HL-60/S4 treated with phorbol 12-myristate 13-acetate at 8.2 ng/mL for 4 days and 3 days (cell line): ENCODE measurements at regions not wholly inside any gene's neighbourhood (a gene's known extent, or its start where the extent isn't known, plus 50 kb on each side); places are given as distances from the start of the nearest gene placed in this dataset.
"Not testable (repeated sequence)": the region's sequence is repeated elsewhere in the genome, so short reads cannot be mapped to it uniquely, and the experiment has no call there.

Experiments
- in situ Hi-C: fragments of 300-500 bp; cut with MboI; formaldehyde crosslinking; loops from 2 replicates; pipeline ENCODE4 v1.15.0; 2022; ENCODE audit warnings: low sequenced_read_pairs

DNA sequence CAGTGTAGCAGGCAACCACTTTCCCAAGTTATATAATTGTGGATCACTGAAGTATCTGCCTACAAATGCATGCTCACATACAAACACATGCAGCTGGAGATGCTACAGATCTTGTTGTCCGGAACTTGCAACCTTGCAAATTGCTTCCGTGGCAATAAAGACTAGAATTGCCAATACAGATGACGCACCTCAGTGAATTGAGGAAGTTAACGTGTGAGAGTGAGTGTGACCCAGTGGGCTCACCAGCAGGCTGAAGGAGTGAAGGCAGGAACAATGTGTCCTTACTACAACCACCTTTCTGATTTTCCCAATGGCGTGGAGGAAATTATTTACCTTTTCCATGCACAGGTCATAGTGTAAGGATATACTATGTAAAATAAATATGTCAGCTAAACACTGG, 89.4 kb upstream of the GRIP1 start:
- in situ Hi-C loops, result no loop called here

GRCh38 chr12:66774929-66775328, 96.1 kb upstream of the GRIP1 start:
- in situ Hi-C loops, result no loop called here

GRCh38 chr12:66775871-66776270, 97.0 kb upstream of the GRIP1 start:
- in situ Hi-C loops, result no loop called here

- in situ Hi-C loops, result no loop called here
These were observed 98.1 kb upstream of the GRIP1 start for GRCh38 chr12:66776974-66777373.

GRCh38 chr12:66779466-66779865, 100.6 kb upstream of the GRIP1 start:
- in situ Hi-C loops, result no loop called here

GRCh38 chr12:66786531-66787308, 107.8 kb upstream of the GRIP1 start:
- in situ Hi-C loops, result no loop called here

- in situ Hi-C loops, result no loop called here
These were observed 120.7 kb upstream of the GRIP1 start for GRCh38 chr12:66799551-66799950.

DNA sequence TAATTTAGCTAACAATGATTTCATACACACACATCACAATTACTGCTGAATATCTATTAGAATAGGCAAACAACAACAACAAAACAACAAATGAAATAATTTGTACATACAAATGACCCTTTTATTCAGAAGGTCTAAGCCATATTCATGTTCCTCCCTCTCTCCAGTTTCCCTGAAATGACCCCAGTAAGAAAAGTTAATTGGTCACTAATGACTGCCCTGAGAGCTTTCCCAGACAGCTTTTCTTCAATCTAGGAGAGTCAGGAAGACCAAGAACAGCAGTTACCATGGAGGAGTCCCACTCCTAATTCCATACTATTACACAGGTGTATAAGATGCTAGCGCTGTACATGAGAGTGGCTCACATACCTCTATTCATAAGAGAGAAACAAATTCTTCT, 121.2 kb upstream of the GRIP1 start:
- in situ Hi-C loops, result no loop called here

GRCh38 chr12:66803930-66804329, 125.1 kb upstream of the GRIP1 start:
- in situ Hi-C loops, result no loop called here

GRCh38 chr12:66804563-66804974, 125.7 kb upstream of the GRIP1 start:
- in situ Hi-C loops, result no loop called here

DNA sequence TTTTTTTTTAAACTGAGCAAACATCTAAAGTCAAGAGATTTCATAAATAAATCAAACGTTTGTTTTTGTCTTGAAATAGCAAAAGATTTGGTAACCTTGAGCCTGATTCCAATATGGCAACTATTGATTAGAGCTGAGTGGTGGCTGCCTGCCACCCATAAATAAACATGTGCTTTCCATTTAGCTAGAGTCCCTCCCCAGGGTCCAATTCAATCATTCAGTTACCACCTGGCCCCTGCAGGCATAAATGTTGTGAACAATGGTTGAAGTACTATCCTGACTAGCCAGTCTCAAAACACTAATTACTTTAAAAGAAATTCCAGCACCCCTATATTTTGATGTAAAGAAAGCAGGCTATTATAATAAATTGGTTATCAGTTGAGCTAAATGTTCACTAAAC, 129.7 kb upstream of the GRIP1 start:
- in situ Hi-C loops, result no loop called here

GRCh38 chr12:66813137-66813892, 134.4 kb upstream of the GRIP1 start:
- in situ Hi-C loops, result no loop called here

- in situ Hi-C loops, result no loop called here
These were observed 140.7 kb upstream of the GRIP1 start for GRCh38 chr12:66819587-66819986.

- in situ Hi-C loops, result no loop called here
These were observed 144.1 kb upstream of the GRIP1 start for GRCh38 chr12:66822961-66823360.

DNA sequence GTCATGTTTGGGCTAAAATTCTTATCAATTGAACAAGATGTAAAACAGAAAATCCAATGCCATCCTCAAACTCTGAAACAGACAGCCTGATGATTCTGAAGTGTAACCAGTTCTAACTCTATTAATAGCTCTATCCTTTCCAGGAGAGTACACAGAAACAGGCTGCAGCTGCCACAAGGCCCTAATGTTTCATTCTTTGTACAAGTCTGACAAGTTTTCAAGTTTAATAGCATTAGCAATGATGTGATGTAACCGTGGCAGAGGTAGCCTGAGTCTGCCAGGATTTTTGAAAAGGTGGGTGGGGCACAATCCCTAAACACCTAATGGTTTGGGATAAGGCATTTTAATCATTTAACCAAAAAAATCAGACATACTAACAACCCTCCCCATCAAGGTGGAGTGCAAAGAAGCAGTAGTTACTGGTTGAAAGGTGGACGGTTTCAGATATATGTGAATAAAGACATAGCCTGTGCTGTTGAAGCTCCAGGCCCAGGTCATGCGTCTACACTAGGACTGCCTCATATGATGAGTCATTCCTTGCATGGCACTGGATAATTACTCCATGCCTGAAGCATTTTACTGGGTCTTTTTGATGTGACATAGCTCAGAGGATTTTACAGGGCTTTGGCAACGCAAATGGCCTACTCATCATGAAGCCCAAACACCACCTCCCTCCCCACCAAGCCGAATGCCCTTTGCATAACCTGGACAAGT, 145.1 kb upstream of the GRIP1 start:
- in situ Hi-C loops, result no loop called here

DNA sequence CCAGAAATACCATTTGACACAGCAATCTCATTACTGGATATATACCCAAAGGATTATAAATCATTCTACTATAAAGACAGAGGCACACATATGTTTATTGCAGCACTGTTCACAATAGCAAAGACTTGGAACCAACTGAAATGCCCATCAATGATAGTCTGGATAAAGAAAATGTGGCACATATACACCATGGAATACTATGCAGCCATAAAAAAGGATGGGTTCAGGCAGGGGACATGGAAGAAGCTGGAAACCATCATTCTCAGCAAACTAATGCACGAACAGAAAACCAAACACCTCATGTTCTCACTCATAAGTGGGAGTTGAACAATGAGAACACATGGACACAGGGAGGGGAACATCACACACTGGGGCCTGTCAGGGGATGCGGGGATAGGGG, 147.0 kb upstream of the GRIP1 start:
- in situ Hi-C loops, result not testable (repeated sequence)

DNA sequence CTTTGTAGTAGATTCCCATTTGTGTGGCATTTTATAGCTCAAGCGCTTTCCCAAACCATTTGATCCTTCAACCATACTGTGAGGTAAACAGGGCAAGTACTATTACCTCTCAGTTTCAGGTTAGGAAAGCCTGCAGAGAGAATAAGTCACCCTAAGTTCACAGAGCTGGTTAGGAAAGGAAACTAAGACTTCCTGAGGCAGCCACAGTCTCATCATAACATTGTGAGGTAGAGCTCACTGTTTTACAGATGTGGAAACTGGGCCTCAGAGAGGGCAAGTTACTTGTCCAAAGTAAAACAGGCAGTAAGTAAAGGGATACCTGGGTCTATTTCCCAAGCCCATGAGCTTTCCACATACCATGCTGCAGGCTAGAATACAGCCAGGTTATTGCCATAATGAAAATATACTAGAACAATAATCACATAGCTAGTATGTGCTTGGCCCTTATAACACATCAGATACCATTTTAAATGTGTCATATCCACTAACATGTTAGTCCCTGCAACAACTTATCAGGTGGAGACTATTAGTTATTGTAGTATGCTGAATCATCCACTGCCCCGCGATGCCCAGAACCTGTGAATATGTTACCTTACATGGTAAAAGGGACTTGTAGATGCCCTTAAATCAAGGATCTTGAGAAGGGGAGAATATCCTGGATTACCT, 150.9 kb upstream of the GRIP1 start:
- in situ Hi-C loops, result no loop called here

DNA sequence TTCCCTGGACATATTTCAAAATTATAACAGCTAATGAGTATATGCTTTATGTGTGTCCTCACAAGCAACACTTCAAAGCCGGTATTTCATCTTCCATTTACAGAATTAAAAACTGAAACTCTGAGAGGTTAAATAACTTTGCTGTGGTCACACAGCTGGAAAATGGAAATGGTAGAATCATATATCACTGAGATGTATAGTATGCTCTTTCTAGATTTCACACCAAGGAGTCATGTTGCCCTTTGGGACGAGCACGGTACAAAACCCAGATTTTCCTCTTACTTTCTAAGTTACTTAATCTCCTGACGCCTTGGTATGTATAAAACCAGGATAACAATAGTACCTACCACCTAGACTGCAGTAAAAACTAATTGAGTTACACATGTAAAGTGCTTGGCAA, 152.6 kb upstream of the GRIP1 start:
- in situ Hi-C loops, result no loop called here

DNA sequence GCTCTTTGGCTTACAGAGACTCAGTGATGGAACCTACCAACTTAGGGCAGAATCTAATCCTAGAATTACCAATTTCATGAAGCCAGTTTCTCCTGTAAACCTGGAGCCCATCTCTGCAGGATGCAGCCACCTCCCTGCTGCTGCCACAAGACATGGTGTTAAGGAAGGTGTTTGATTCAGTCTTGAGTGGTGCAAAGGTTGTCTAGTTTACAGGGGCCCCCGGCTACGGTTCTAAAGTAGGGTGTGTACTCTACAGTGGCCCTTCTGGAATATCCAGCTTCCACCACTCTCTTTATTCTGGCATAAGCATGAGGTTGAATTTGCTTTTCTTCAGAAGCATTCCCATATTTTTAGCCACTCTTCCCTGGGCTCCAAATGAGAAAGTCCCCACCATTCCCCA, 154.1 kb upstream of the GRIP1 start:
- in situ Hi-C loops, result no loop called here

- in situ Hi-C loops, result no loop called here
These were observed 157.9 kb upstream of the GRIP1 start for GRCh38 chr12:66836623-66837310.

DNA sequence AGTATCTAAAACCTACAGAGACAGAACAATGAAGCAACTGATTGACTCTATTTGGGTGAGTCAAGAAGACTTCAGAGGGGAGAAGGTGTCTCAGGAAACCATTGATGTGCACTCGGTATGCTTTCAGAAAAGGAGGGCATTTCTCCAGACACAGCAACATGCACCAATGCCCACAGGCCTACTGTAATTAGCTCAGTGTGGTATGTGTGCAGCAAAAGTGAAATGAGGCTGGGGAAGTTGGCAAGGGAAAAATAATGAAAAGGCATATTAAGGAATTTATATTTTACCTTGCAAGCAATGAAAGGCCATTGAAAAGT, 158.4 kb upstream of the GRIP1 start:
- in situ Hi-C loops, result no loop called here
